ENCODE measurements at regions not wholly inside any gene's neighbourhood (a gene's known extent, or its start where the extent isn't known, plus 50 kb on each side); places are given as distances from the start of the nearest gene placed in this dataset.

- ChIA-PET POLR2A (no interaction called here), CTCF (no interaction called here)
- H4K20me1 ChIP-seq (ENCODE audit: control insufficient read depth, insufficient read depth, low read length, poor library complexity, severe bottlenecking), result no peaks in the 10 kb centered on the region
- no peak overlapping the region for H3K27ac ChIP-seq (ENCODE audit: low read length in 2 of 2)
- Mint-ChIP-seq H3K27ac (no peak overlapping the region), H3K4me1 (no peaks in the 10 kb centered on the region), H3K27me3 (no peaks in the 10 kb centered on the region), H3K4me3 (no peak overlapping the region), H3K9me3 (ENCODE audit: insufficient read depth) (no peaks in the 10 kb centered on the region)
- no peak for TF ChIP-seq EZH2 (IDR thresholded peaks at IDR 0.05; ENCODE audit: borderline replicate concordance, insufficient read depth, low read depth, low read length, poor library complexity, severe bottlenecking)
- no peak for TF ChIP-seq CTCF (IDR thresholded peaks at IDR 0.05)
- 98% methylated on average over 6 of the region's 7 CpGs for WGBS (ENCODE audit: insufficient coverage)
- H3K36me3 ChIP-seq (replicated peaks in 1 of 2; ENCODE audit: control extremely low read depth in 1 of 2, control insufficient read depth in 1 of 2, extremely low read depth in 1 of 2, insufficient read depth in 2 of 2, low read length in 1 of 2), result no peaks in the 10 kb centered on the region
- H3K9me3 ChIP-seq (ENCODE audit: control extremely low read depth in 1 of 3, control insufficient read depth in 2 of 3, insufficient read depth in 1 of 3, low read length in 2 of 3), result no peaks in the 10 kb centered on the region
- intact Hi-C loops (cut with micrococcal nuclease), result no loop called here
- H3K79me2 ChIP-seq (ENCODE audit: control insufficient read depth, insufficient read depth, low read length), result no peaks in the 10 kb centered on the region
- no peak overlapping the region for H2AFZ ChIP-seq (ENCODE audit: insufficient read depth, low read depth, low read length, poor library complexity, severe bottlenecking)
- no peaks in the 10 kb centered on the region for H3K4me1 ChIP-seq (ENCODE audit: control insufficient read depth in 2 of 2, insufficient read depth in 2 of 2, low read length in 2 of 2)
- no peak for ATAC-seq (ENCODE audit: low read depth)
- no peak overlapping the region for H3K9ac ChIP-seq (ENCODE audit: low read length)
- H3K4me3 ChIP-seq (ENCODE audit: control extremely low read depth in 1 of 5, extremely low read depth in 1 of 5, insufficient read depth in 1 of 5, low read depth in 2 of 5, low read length in 4 of 5), result no peak overlapping the region
- H3K4me2 ChIP-seq (replicated peaks; ENCODE audit: low read depth, low read length, poor library complexity, severe bottlenecking), result no peak overlapping the region
- no peaks in the 10 kb centered on the region for H3K27me3 ChIP-seq (replicated peaks in 1 of 4; ENCODE audit: control extremely low read depth in 1 of 4, control insufficient read depth in 3 of 4, insufficient read depth in 4 of 4, low read length in 3 of 4)
- no peak for DNase-seq
These were observed 88.4 kb upstream of the PLSCR4 start for GRCh38 chr3:146339349-146339748.

GRCh38 chr3:146337991-146338390, 87.1 kb upstream of the PLSCR4 start:
- DNase-seq, result no peak
- no peaks in the 10 kb centered on the region for H3K4me1 ChIP-seq (ENCODE audit: control insufficient read depth in 2 of 2, insufficient read depth in 2 of 2, low read length in 2 of 2)
- Mint-ChIP-seq H3K4me1 (no peaks in the 10 kb centered on the region), H3K4me3 (no peak overlapping the region), H3K27ac (no peak overlapping the region), H3K27me3 (no peaks in the 10 kb centered on the region), H3K9me3 (ENCODE audit: insufficient read depth) (no peaks in the 10 kb centered on the region)
- no peak overlapping the region for H3K4me3 ChIP-seq (ENCODE audit: control extremely low read depth in 1 of 5, extremely low read depth in 1 of 5, insufficient read depth in 1 of 5, low read depth in 2 of 5, low read length in 4 of 5)
- POLR2A ChIA-PET, result no interaction called here
- no peaks in the 10 kb centered on the region for H3K79me2 ChIP-seq (ENCODE audit: control insufficient read depth, insufficient read depth, low read length)
- no peaks in the 10 kb centered on the region for H3K9me3 ChIP-seq (ENCODE audit: control extremely low read depth in 1 of 3, control insufficient read depth in 2 of 3, insufficient read depth in 1 of 3, low read length in 2 of 3)
- H3K36me3 ChIP-seq (replicated peaks in 1 of 2; ENCODE audit: control extremely low read depth in 1 of 2, control insufficient read depth in 1 of 2, extremely low read depth in 1 of 2, insufficient read depth in 2 of 2, low read length in 1 of 2), result no peaks in the 10 kb centered on the region
- TF ChIP-seq CTCF (IDR thresholded peaks at IDR 0.05) (no peak), EZH2 (IDR thresholded peaks at IDR 0.05; ENCODE audit: borderline replicate concordance, insufficient read depth, low read depth, low read length, poor library complexity, severe bottlenecking) (no peak)
- H2AFZ ChIP-seq (ENCODE audit: insufficient read depth, low read depth, low read length, poor library complexity, severe bottlenecking), result no peak overlapping the region
- no peaks in the 10 kb centered on the region for H4K20me1 ChIP-seq (ENCODE audit: control insufficient read depth, insufficient read depth, low read length, poor library complexity, severe bottlenecking)
- H3K27ac ChIP-seq (ENCODE audit: low read length in 2 of 2), result no peak overlapping the region
- no peak for ATAC-seq (ENCODE audit: low read depth)
- intact Hi-C loops (cut with micrococcal nuclease), result no loop called here
- H3K9ac ChIP-seq (ENCODE audit: low read length), result no peak overlapping the region
- CTCF ChIA-PET, result no interaction called here
- H3K27me3 ChIP-seq (replicated peaks in 1 of 4; ENCODE audit: control extremely low read depth in 1 of 4, control insufficient read depth in 3 of 4, insufficient read depth in 4 of 4, low read length in 3 of 4), result no peaks in the 10 kb centered on the region
- WGBS (ENCODE audit: insufficient coverage), result 100% methylated on average over 3 of the region's 7 CpGs
- H3K4me2 ChIP-seq (replicated peaks; ENCODE audit: low read depth, low read length, poor library complexity, severe bottlenecking), result no peak overlapping the region

All from B cell (primary cell).